ENCODE measurements at regions not wholly inside any gene's neighbourhood (a gene's known extent, or its start where the extent isn't known, plus 50 kb on each side); places are given as distances from the start of the nearest gene placed in this dataset.

- DNase-seq, result no peak
These were observed 340.8 kb downstream of the NPHP4 start for GRCh38 chr1:5651473-5651872.

- no peak for DNase-seq
These were observed 341.2 kb downstream of the NPHP4 start for GRCh38 chr1:5651027-5651410.

GRCh38 chr1:5650283-5651026 lies 341.8 kb downstream of the NPHP4 start:
- no peak for DNase-seq

- DNase-seq, result no peak
These were observed 342.4 kb downstream of the NPHP4 start for GRCh38 chr1:5649795-5650194.

- no peak for DNase-seq
These were observed 343.1 kb downstream of the NPHP4 start for GRCh38 chr1:5649166-5649551.

GRCh38 chr1:5648410-5649165 lies 343.6 kb downstream of the NPHP4 start:
- no peak for DNase-seq

- DNase-seq, result no peak
These were observed 345.0 kb downstream of the NPHP4 start for GRCh38 chr1:5647234-5647633.

- no peak for DNase-seq
These were observed 345.6 kb downstream of the NPHP4 start for GRCh38 chr1:5646486-5647149.

GRCh38 chr1:5645929-5646328 lies 346.3 kb downstream of the NPHP4 start:
- DNase-seq, result no peak

- no peak for DNase-seq
These were observed 347.2 kb downstream of the NPHP4 start for GRCh38 chr1:5645135-5645399.

- DNase-seq, result no peak
These were observed 347.7 kb downstream of the NPHP4 start for GRCh38 chr1:5644281-5645134.

- DNase-seq, result no peak
These were observed 348.7 kb downstream of the NPHP4 start for GRCh38 chr1:5643360-5644107.

- DNase-seq, result no peak
These were observed 351.4 kb downstream of the NPHP4 start for GRCh38 chr1:5640845-5641244.

GRCh38 chr1:5639106-5639722 lies 353.0 kb downstream of the NPHP4 start:
- DNase-seq, result no peak

GRCh38 chr1:5638582-5638981 lies 353.6 kb downstream of the NPHP4 start:
- no peak for DNase-seq

- DNase-seq, result no peak
These were observed 355.1 kb downstream of the NPHP4 start for GRCh38 chr1:5637171-5637570.

- no peak for DNase-seq
These were observed 357.3 kb downstream of the NPHP4 start for GRCh38 chr1:5634893-5635292.

GRCh38 chr1:5632814-5633213 lies 359.4 kb downstream of the NPHP4 start:
- DNase-seq, result no peak

GRCh38 chr1:5632224-5632623 lies 360.0 kb downstream of the NPHP4 start:
- DNase-seq, result no peak

GRCh38 chr1:5628416-5628815 lies 363.8 kb downstream of the NPHP4 start:
- DNase-seq, result no peak

- no peak for DNase-seq
These were observed 368.8 kb downstream of the NPHP4 start for GRCh38 chr1:5623399-5623798.

- DNase-seq, result no peak
These were observed 369.8 kb downstream of the NPHP4 start for GRCh38 chr1:5622412-5622811.

All from activated naive CD4-positive, alpha-beta T cell treated with anti-CD3 and anti-CD28 coated beads, Interleukin-2, amount 50 U/mL, for 16 hours (primary cell).